SK-N-SH treated with all-trans-retinoic acid at 6 μM for 48 hours (cell line): ENCODE measurements at regions not wholly inside any gene's neighbourhood (a gene's known extent, or its start where the extent isn't known, plus 50 kb on each side); places are given as distances from the start of the nearest gene placed in this dataset.

ENCODE experiments used
- ARNTL ChIP-seq: fragments of 450-650 bp; formaldehyde crosslinking; IDR thresholded peaks from 2 replicates; pipeline ENCODE4 v1.5.0; 2020; ENCODE audit warnings: low read depth, mild to moderate bottlenecking, moderate library complexity, borderline replicate concordance
- BACH2 ChIP-seq: fragments of 250-450 bp; sonication (Bioruptor Pico); IDR thresholded peaks from 2 replicates; pipeline ENCODE4 v1.9.0; 2021; ENCODE audit warnings: mild to moderate bottlenecking, borderline replicate concordance
- CREB5 ChIP-seq: fragments of 250-450 bp; sonication (Bioruptor Pico); IDR thresholded peaks from 2 replicates; pipeline ENCODE4 v1.5.1; 2020; ENCODE audit warnings: low read depth, mild to moderate bottlenecking, moderate library complexity
- PATZ1 ChIP-seq: fragments of 250-450 bp; sonication (Bioruptor Pico); IDR thresholded peaks from 2 replicates; pipeline ENCODE4 v1.8.0; 2020; ENCODE audit warnings: mild to moderate bottlenecking, moderate library complexity, borderline replicate concordance
- ZFP3 ChIP-seq: fragments of 250-450 bp; sonication (Bioruptor Pico); IDR thresholded peaks from 2 replicates; pipeline ENCODE4 v1.5.0; 2020; ENCODE audit warnings: mild to moderate bottlenecking, moderate library complexity
- ZFP30 ChIP-seq: fragments of 450-650 bp; formaldehyde crosslinking; IDR thresholded peaks from 2 replicates; pipeline ENCODE4 v1.5.0; 2022; ENCODE audit warnings: mild to moderate bottlenecking, moderate library complexity
- ZNF8 ChIP-seq: fragments of 450-650 bp; formaldehyde crosslinking; IDR thresholded peaks from 2 replicates; pipeline ENCODE4 v1.5.0; 2020; ENCODE audit warnings: mild to moderate bottlenecking, moderate library complexity

- no peak for TF ChIP-seq CREB5 (CRISPR knock-in tag)
- TF ChIP-seq BACH2 (CRISPR knock-in tag): no peak
- TF ChIP-seq ZFP3 (CRISPR knock-in tag): no peak
- TF ChIP-seq PATZ1 (CRISPR knock-in tag): no peak
- no peak for TF ChIP-seq ZFP30 (CRISPR knock-in tag)
- no peak for TF ChIP-seq ARNTL (CRISPR knock-in tag)
- no peak for TF ChIP-seq ZNF8
These were observed 170.7 kb downstream of the GASK1B start for GRCh38 chr4:158002173-158002572.
